SK-N-SH (cell line): ENCODE measurements at regions not wholly inside any gene's neighbourhood (a gene's known extent, or its start where the extent isn't known, plus 50 kb on each side); places are given as distances from the start of the nearest gene placed in this dataset.

ENCODE experiments used
- CTCF ChIA-PET: fragments of 300-600, 350-600 bp; formaldehyde crosslinking; extraction: SDS; loops from one replicate; lab custom pipeline; 2021; lab: Yijun Ruan, JAX
- POLR2A ChIA-PET: fragments of 350-600 bp; sonication (Branson Sonifier 250); formaldehyde crosslinking; extraction: SDS; loops from one replicate; lab custom pipeline; 2020; ENCODE audit warnings: antibody characterized with exemption, inconsistent platforms; lab: Yijun Ruan, JAX
- DNase-seq: peaks from one replicate; pipeline ENCODE4 v3.0.0; 2012
- H2AFZ ChIP-seq: fragments of 200-600 bp; sonication (generic); 2 replicates; pipeline ENCODE4 v1.8.1; 2016; ENCODE audit warnings: antibody characterized with exemption, mild to moderate bottlenecking, low read depth
- H3F3A ChIP-seq: fragments of 200-600 bp; sonication (generic); replicated peaks from 2 replicates; pipeline ENCODE3; 2016; ENCODE audit warnings: antibody characterized with exemption, mild to moderate bottlenecking; ENCODE audit not compliant: insufficient read depth
- H3K27ac ChIP-seq, 2 experiments: fragments of 200-500 bp in 1 of 2; fragments of 200-600 bp in 1 of 2; sonication (Bioruptor generic) in 1 of 2; sonication (generic), shearing (Covaris generic) in 1 of 2; 2 replicates each; pipeline versions ENCODE4 v1.5.1 to v1.6.1; 2014 to 2016; ENCODE audit warnings: low read depth in 2 of 2, inconsistent platforms in 1 of 2, low read length in 1 of 2, mild to moderate bottlenecking in 1 of 2, mixed read lengths in 1 of 2
- H3K27me3 ChIP-seq: fragments of 200-600 bp; sonication (generic), shearing (Covaris generic); 2 replicates; pipeline ENCODE4 v1.6.1; 2016; ENCODE audit warnings: mixed run types; ENCODE audit not compliant: insufficient read depth
- H3K36me3 ChIP-seq, 2 experiments: fragments of 200-500 bp in 1 of 2; fragments of 200-600 bp in 1 of 2; sonication (Bioruptor generic) in 1 of 2; sonication (generic) in 1 of 2; replicated peaks in 1 of 2; 2 replicates each; pipeline versions ENCODE3 to v1.5.1; 2014 to 2016; ENCODE audit warnings: low read length in 1 of 2, mild to moderate bottlenecking in 1 of 2; ENCODE audit not compliant: insufficient read depth in 2 of 2, control insufficient read depth in 1 of 2
- H3K4me1 ChIP-seq, 2 experiments: fragments of 200-500 bp in 1 of 2; fragments of 200-600 bp in 1 of 2; sonication (Bioruptor generic) in 1 of 2; sonication (generic), shearing (Covaris generic) in 1 of 2; 2 replicates each; pipeline versions ENCODE4 v1.5.1 to v1.6.1; 2014 to 2016; ENCODE audit warnings: low read depth in 1 of 2, low read length in 1 of 2, mixed run types in 1 of 2; ENCODE audit not compliant: insufficient read depth in 2 of 2, control insufficient read depth in 1 of 2
- H3K4me2 ChIP-seq: fragments of 200-600 bp; sonication (generic), shearing (Covaris generic); 2 replicates; pipeline ENCODE4 v1.6.1; 2017; ENCODE audit warnings: mixed run types
- H3K4me3 ChIP-seq, 2 experiments: fragments of 200-500 bp in 1 of 2; fragments of 200-600 bp in 1 of 2; sonication (Bioruptor generic) in 1 of 2; sonication (generic), shearing (Covaris generic) in 1 of 2; 2 replicates each; pipeline versions ENCODE4 v1.5.1 to v1.8.1; 2014 to 2016; ENCODE audit warnings: low read depth in 2 of 2, inconsistent platforms in 1 of 2, low read length in 1 of 2, mild to moderate bottlenecking in 1 of 2, mixed read lengths in 1 of 2, moderate library complexity in 1 of 2
- H3K79me2 ChIP-seq: fragments of 200-600 bp; sonication (generic); 2 replicates; pipeline ENCODE4 v1.8.1; 2017; ENCODE audit warnings: mild to moderate bottlenecking; ENCODE audit not compliant: insufficient read depth
- H3K9ac ChIP-seq: fragments of 200-600 bp; sonication (generic); 2 replicates; pipeline ENCODE4 v1.6.1; 2017; ENCODE audit warnings: mixed run types
- H3K9me2 ChIP-seq: fragments of 200-600 bp; sonication (generic); 2 replicates; pipeline ENCODE4 v1.6.1; 2017; ENCODE audit warnings: mixed run types
- H3K9me3 ChIP-seq: fragments of 200-600 bp; sonication (generic); 2 replicates; pipeline ENCODE4 v1.6.1; 2017; ENCODE audit warnings: mixed run types, mild to moderate bottlenecking, moderate library complexity
- H4K20me1 ChIP-seq: fragments of 200-600 bp; sonication (generic); 2 replicates; pipeline ENCODE4 v1.6.1; 2017; ENCODE audit warnings: mild to moderate bottlenecking, mixed run types; ENCODE audit not compliant: insufficient read depth
- ELF1 ChIP-seq: IDR thresholded peaks from 2 replicates; pipeline ENCODE4 v1.4.0; 2012
- EZH2phosphoT487 ChIP-seq: fragments of 200-600 bp; sonication (generic); IDR thresholded peaks from 2 replicates; pipeline ENCODE4 v1.6.1; 2017; ENCODE audit warnings: low read depth, mixed run types, mild to moderate bottlenecking, antibody characterized with exemption, moderate library complexity, borderline replicate concordance
- FOXJ3 ChIP-seq: sonication (generic); formaldehyde crosslinking; IDR thresholded peaks from 2 replicates; pipeline ENCODE4 v1.5.1; 2020; ENCODE audit warnings: mild to moderate bottlenecking, missing genetic modification reagents
- GABPA ChIP-seq: IDR thresholded peaks from 2 replicates; pipeline ENCODE4 v1.4.0; 2012; ENCODE audit warnings: low read depth, mild to moderate bottlenecking
- MEF2A ChIP-seq: IDR thresholded peaks from 2 replicates; pipeline ENCODE4 v1.4.0; 2012; ENCODE audit warnings: low read depth, borderline replicate concordance
- NFIC ChIP-seq: IDR thresholded peaks from 2 replicates; pipeline ENCODE4 v1.4.0; 2012; ENCODE audit warnings: borderline replicate concordance
- POLR2AphosphoS5 ChIP-seq: IDR thresholded peaks from 2 replicates; pipeline ENCODE4 v1.6.1; 2012; ENCODE audit warnings: low read depth, low read length
- RAD21 ChIP-seq: IDR thresholded peaks from 2 replicates; pipeline ENCODE4 v1.6.1; 2012; ENCODE audit warnings: mild to moderate bottlenecking, low read length
- RCOR1 ChIP-seq: fragments of 150-350 bp; IDR thresholded peaks from 2 replicates; pipeline ENCODE4 v1.6.1; 2017; ENCODE audit warnings: antibody characterized with exemption, low read length
- RXRA ChIP-seq: IDR thresholded peaks from 2 replicates; pipeline ENCODE4 v1.4.0; 2012; ENCODE audit warnings: low read depth, mild to moderate bottlenecking, borderline replicate concordance
- SIN3A ChIP-seq: IDR thresholded peaks from 2 replicates; pipeline ENCODE4 v1.6.1; 2012; ENCODE audit warnings: low read depth, mild to moderate bottlenecking, low read length, moderate library complexity, borderline replicate concordance
- TCF12 ChIP-seq: IDR thresholded peaks from 2 replicates; pipeline ENCODE4 v1.4.0; 2012
- TEAD4 ChIP-seq: IDR thresholded peaks from 2 replicates; pipeline ENCODE4 v1.4.0; 2012; ENCODE audit warnings: mild to moderate bottlenecking, borderline replicate concordance; ENCODE audit not compliant: insufficient read depth
- YY1 ChIP-seq: IDR thresholded peaks from 2 replicates; pipeline ENCODE4 v1.4.0; 2012; ENCODE audit warnings: low read depth, mild to moderate bottlenecking
- whole genome bisulfite sequencing: methylation state at CpG from one replicate; pipeline ENCODE4 v1.1.6; 2017; ENCODE audit warnings: low lambda C conversion rate; 5-methylcytosine and 5-hydroxymethylcytosine counted together
- TF ChIP-seq, protein P1 (sequence below): IDR thresholded peaks from 2 replicates; pipeline ENCODE4; 2012
- TF ChIP-seq, protein P2 (sequence below): fragments of 200-600 bp; sonication (generic); IDR thresholded peaks from 2 replicates; pipeline ENCODE4 v1.6.1; 2017; ENCODE audit warnings: antibody characterized with exemption, mild to moderate bottlenecking, moderate library complexity
- TF ChIP-seq, protein P3 (sequence below): IDR thresholded peaks from 2 replicates; pipeline ENCODE4 v1.4.0; 2012; ENCODE audit warnings: low read depth
- TF ChIP-seq, protein P4 (sequence below): fragments of 150-350 bp; IDR thresholded peaks from 2 replicates; pipeline ENCODE4 v1.6.1; 2016; ENCODE audit warnings: mild to moderate bottlenecking, low read depth, low read length
- TF ChIP-seq, protein P5 (sequence below): IDR thresholded peaks from 2 replicates; pipeline ENCODE4 v1.4.0; 2012; ENCODE audit warnings: low read depth, borderline replicate concordance

DNA sequence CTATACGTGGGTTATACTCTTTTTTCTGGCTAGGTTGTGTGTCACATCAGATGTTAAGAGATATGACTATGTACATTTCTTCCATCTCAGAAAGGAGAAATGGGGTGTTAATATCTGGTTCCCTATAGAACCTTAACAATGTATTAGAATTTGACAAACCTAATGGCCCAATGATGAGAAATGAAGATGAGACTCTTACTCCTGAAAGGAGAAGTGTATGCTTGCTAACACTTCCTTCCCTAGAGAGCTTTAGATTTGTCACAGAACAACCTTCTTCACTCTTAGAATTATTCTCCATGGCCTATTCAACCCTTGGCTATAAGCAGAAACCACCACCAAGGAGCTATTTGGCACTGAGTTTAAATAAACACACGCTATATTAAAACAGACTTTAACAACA, 839.6 kb downstream of the GALC start:
- DNase-seq, result no peak
- POLR2A ChIA-PET, result no interaction called here
- Histone ChIP-seq H3K36me3 (no peaks in the 10 kb centered on the region), H2AFZ (no peak overlapping the region), H3K4me2 (no peak overlapping the region), H3K9ac (no peak overlapping the region), H3K27me3 (no peaks in the 10 kb centered on the region), H3K4me3 (no peak overlapping the region), H3K4me1 (no peaks in the 10 kb centered on the region), H3K27ac (no peak overlapping the region), H3K9me2 (no peaks in the 10 kb centered on the region), H4K20me1 (no peaks in the 10 kb centered on the region), H3K9me3 (no peaks in the 10 kb centered on the region), H3K79me2 (no peaks in the 10 kb centered on the region), H3F3A (no peaks in the 10 kb centered on the region)
- 5% methylated on average over 2 of the region's 2 CpGs for WGBS
- TF ChIP-seq TCF12 (no peak), TEAD4 (no peak), YY1 (no peak), FOXJ3 (CRISPR knock-in tag) (no peak), SIN3A (no peak), EZH2phosphoT487 (no peak)
- TF ChIP-seq, protein P1, sequence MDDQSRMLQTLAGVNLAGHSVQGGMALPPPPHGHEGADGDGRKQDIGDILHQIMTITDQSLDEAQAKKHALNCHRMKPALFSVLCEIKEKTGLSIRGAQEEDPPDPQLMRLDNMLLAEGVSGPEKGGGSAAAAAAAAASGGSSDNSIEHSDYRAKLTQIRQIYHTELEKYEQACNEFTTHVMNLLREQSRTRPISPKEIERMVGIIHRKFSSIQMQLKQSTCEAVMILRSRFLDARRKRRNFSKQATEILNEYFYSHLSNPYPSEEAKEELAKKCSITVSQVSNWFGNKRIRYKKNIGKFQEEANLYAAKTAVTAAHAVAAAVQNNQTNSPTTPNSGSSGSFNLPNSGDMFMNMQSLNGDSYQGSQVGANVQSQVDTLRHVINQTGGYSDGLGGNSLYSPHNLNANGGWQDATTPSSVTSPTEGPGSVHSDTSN, result no peak
- TF ChIP-seq, protein P2, sequence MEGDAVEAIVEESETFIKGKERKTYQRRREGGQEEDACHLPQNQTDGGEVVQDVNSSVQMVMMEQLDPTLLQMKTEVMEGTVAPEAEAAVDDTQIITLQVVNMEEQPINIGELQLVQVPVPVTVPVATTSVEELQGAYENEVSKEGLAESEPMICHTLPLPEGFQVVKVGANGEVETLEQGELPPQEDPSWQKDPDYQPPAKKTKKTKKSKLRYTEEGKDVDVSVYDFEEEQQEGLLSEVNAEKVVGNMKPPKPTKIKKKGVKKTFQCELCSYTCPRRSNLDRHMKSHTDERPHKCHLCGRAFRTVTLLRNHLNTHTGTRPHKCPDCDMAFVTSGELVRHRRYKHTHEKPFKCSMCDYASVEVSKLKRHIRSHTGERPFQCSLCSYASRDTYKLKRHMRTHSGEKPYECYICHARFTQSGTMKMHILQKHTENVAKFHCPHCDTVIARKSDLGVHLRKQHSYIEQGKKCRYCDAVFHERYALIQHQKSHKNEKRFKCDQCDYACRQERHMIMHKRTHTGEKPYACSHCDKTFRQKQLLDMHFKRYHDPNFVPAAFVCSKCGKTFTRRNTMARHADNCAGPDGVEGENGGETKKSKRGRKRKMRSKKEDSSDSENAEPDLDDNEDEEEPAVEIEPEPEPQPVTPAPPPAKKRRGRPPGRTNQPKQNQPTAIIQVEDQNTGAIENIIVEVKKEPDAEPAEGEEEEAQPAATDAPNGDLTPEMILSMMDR, result no peak
- CTCF ChIA-PET, result no interaction called here

DNA sequence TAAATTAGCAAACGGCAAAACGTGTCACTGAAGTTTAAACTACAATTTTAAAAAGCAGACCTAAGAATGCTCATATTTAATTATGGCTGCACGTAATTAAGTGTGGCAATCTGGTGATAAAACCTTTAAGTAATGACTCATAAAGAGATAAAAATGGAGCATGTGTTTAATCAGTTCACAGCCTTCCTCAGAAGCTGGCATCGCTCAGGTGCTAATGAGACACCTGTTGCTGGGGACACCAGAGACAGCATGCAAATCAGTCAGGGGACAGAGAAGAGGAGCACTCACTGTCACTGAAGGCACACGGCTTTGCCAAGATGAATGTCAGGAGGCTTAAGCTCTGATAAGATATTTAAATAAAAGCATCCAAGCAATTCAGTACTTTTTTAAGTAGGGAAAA, 840.3 kb downstream of the GALC start:
- Histone ChIP-seq H3K9ac (no peak overlapping the region), H3K27ac (no peak overlapping the region), H2AFZ (no peak overlapping the region), H3K36me3 (no peaks in the 10 kb centered on the region), H3K79me2 (no peaks in the 10 kb centered on the region), H3F3A (no peaks in the 10 kb centered on the region), H4K20me1 (no peaks in the 10 kb centered on the region), H3K27me3 (no peaks in the 10 kb centered on the region), H3K9me3 (no peaks in the 10 kb centered on the region), H3K9me2 (no peaks in the 10 kb centered on the region), H3K4me2 (no peak overlapping the region), H3K4me1 (no peaks in the 10 kb centered on the region), H3K4me3 (no peak overlapping the region)
- POLR2A ChIA-PET, result no interaction called here
- CTCF ChIA-PET, result no interaction called here
- TF ChIP-seq FOXJ3 (CRISPR knock-in tag) (no peak), RAD21 (no peak), NFIC (no peak), POLR2AphosphoS5 (no peak), RCOR1 (no peak), GABPA (no peak), ELF1 (no peak), MEF2A (no peak), RXRA (no peak)
- TF ChIP-seq, protein P3, sequence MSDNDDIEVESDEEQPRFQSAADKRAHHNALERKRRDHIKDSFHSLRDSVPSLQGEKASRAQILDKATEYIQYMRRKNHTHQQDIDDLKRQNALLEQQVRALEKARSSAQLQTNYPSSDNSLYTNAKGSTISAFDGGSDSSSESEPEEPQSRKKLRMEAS, result no peak
- TF ChIP-seq, protein P4, sequence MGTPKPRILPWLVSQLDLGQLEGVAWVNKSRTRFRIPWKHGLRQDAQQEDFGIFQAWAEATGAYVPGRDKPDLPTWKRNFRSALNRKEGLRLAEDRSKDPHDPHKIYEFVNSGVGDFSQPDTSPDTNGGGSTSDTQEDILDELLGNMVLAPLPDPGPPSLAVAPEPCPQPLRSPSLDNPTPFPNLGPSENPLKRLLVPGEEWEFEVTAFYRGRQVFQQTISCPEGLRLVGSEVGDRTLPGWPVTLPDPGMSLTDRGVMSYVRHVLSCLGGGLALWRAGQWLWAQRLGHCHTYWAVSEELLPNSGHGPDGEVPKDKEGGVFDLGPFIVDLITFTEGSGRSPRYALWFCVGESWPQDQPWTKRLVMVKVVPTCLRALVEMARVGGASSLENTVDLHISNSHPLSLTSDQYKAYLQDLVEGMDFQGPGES, result no peak
- TF ChIP-seq, protein P5, sequence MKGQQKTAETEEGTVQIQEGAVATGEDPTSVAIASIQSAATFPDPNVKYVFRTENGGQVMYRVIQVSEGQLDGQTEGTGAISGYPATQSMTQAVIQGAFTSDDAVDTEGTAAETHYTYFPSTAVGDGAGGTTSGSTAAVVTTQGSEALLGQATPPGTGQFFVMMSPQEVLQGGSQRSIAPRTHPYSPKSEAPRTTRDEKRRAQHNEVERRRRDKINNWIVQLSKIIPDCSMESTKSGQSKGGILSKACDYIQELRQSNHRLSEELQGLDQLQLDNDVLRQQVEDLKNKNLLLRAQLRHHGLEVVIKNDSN, result no peak
- TF ChIP-seq, protein P1, result no peak
- TF ChIP-seq, protein P2, result no peak
- 3% methylated on average over 5 of the region's 5 CpGs for WGBS
- DNase-seq, result no peak
